Adrenal gland (tissue), 9 donors: ENCODE measurements at regions not wholly inside any gene's neighbourhood (a gene's known extent, or its start where the extent isn't known, plus 50 kb on each side); places are given as distances from the start of the nearest gene placed in this dataset.

Experiments
- DNase-seq, 7 donors: peaks; one replicate each; pipeline ENCODE4 v3.0.0-alpha.2; 2019 to 2020
- H3K27ac ChIP-seq, 5 donors: fragments of 200-600 bp; sonication (generic) in 4 of 5; 1 replicate in 3 of 5; 2 replicates in 2 of 5; pipeline versions ENCODE4 v1.5.1 to v1.8.0; 2016 to 2020; ENCODE audit warnings: mild to moderate bottlenecking in 1 of 5
- H3K27me3 ChIP-seq: fragments of 200-600 bp; 2 replicates; pipeline ENCODE4 v1.8.0; 2021
- H3K36me3 ChIP-seq, 2 donors: fragments of 200-600 bp; replicated peaks in 1 of 2; 1 replicate in 1 of 2; 2 replicates in 1 of 2; pipeline versions ENCODE4 v1.5.1 to v1.8.0; 2018 to 2022
- H3K4me1 ChIP-seq, 2 donors: fragments of 200-600 bp; replicated peaks in 1 of 2; 1 replicate in 1 of 2; 2 replicates in 1 of 2; pipeline versions ENCODE4 v1.5.1 to v1.8.0; 2018 to 2021
- H3K4me3 ChIP-seq, 4 donors: fragments of 200-600 bp; sonication (generic) in 3 of 4; one replicate each; pipeline ENCODE4 v1.5.1; 2016 to 2018
- H3K9me3 ChIP-seq, 3 donors: fragments of 200-600 bp; sonication (generic) in 1 of 3; replicated peaks in 1 of 3; 1 replicate in 2 of 3; 2 replicates in 1 of 3; pipeline versions ENCODE4 v1.5.1 to v1.8.0; 2016 to 2021
- CTCF ChIP-seq, 6 experiments: fragments of 450-650 bp in 4 of 6; fragments of 200-600 bp in 2 of 6; sonication (generic) in 1 of 6; IDR thresholded peaks; 1 replicate in 5 of 6; 2 replicates in 1 of 6; pipeline versions ENCODE4 v1.5.1 to v1.8.0; 2016 to 2021; ENCODE audit warnings: antibody characterized with exemption in 6 of 6, mild to moderate bottlenecking in 2 of 6, moderate library complexity in 1 of 6
- POLR2A ChIP-seq, 2 donors: fragments of 450-650 bp; IDR thresholded peaks; one replicate each; pipeline ENCODE4 v1.6.1; 2017; ENCODE audit warnings: antibody characterized with exemption in 2 of 2, mild to moderate bottlenecking in 2 of 2, moderate library complexity in 1 of 2
- WGBS, 4 donors: extraction: QIAGEN DNeasy Blood & Tissue Kit in 2 of 4; methylation state at CpG; one replicate each; pipeline versions ENCODE4 v1.1.5 to v1.1.7; 2013 to 2017; 5-methylcytosine and 5-hydroxymethylcytosine counted together
- intact Hi-C, 2 donors: fragments of 100-400 bp; cut with DNase I; formaldehyde crosslinking; loops; one replicate each; pipeline versions ENCODE4 v1.14.1 to v1.15.0; 2022 to 2023
- donor health status: healthy with polysubstance abuse.
- donor health status: Bipolar disorder and iron deficiency.
- donor health status: DM: yes; HTN: yes; CAD: no.
- donor health status: DM: no; HTN: no; CAD: no.
- donor health status: DM: no; HTN: no; CAD: no.

GRCh38 chr17:11081342-11081741, 159.7 kb upstream of the SHISA6 start:
- Histone ChIP-seq H3K4me1 (no peaks in the 10 kb centered on the region), H3K4me3 (no peak overlapping the region), H3K36me3 (no peaks in the 10 kb centered on the region), H3K9me3 (no peaks in the 10 kb centered on the region), H3K27ac (no peak overlapping the region), H3K27me3 (no peaks in the 10 kb centered on the region)
- WGBS, 4 donors = 61 to 75% (median 66%) methylated on average over 3 of the region's 3 CpGs
- DNase-seq = no peak
- no peak for TF ChIP-seq CTCF (IDR thresholded peaks at IDR 0.05)
- TF ChIP-seq POLR2A (IDR thresholded peaks at IDR 0.05) = no peak
- intact Hi-C loops = no loop called here

DNA sequence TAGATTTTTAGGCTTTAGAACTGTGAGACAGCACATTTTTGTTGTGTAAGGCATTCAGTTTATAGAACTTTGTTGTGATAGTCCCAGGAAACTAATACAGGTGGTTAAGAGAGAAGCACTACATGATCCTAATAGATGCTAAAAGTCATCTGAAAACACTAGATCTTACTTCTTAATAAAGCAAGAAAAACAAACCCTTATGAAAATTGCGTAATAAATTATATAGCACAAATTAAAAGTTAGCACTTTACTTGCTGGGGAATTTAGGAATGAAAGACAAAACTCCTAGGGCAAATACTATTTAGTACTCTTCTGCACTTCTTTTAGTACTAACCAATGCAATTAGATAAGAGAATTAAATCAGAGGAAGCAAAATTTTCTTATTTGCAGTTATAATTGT, 163.3 kb upstream of the SHISA6 start:
- no peak for TF ChIP-seq CTCF (IDR thresholded peaks at IDR 0.05)
- TF ChIP-seq POLR2A (IDR thresholded peaks at IDR 0.05) = no peak
- DNase-seq = no peak
- no peaks in the 10 kb centered on the region for H3K27me3 ChIP-seq
- no peaks in the 10 kb centered on the region for H3K9me3 ChIP-seq
- no peaks in the 10 kb centered on the region for H3K4me1 ChIP-seq
- no peaks in the 10 kb centered on the region for H3K36me3 ChIP-seq
- H3K27ac ChIP-seq = no peak overlapping the region
- intact Hi-C loops = no loop called here
- no peak overlapping the region for H3K4me3 ChIP-seq
- WGBS, 4 donors = 70 to 93% (median 86%) methylated on average over 1 of the region's 1 CpG

DNA sequence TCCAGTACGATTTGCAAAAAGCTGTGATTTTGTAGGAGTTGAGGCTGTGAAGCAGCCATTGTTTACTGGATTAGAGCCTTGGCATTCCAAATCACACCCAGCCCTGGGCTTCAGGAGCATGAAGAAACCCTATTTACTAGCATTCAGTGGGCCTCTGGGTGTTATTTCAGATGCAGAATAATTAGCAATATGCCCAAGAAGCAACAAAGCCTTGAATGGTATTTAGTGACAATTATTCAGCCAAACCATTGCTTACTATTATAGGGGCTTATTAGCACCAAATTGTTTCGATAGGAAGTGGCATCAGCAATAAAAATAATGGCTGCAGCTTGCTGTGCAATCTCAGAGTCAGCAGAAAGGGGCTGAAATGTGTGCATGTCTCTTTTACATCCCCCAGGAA, 166.6 kb upstream of the SHISA6 start:
- H3K36me3 ChIP-seq = no peaks in the 10 kb centered on the region
- no peak overlapping the region for H3K27ac ChIP-seq
- H3K4me3 ChIP-seq = no peak overlapping the region
- TF ChIP-seq CTCF (IDR thresholded peaks at IDR 0.05) (no peak), POLR2A (IDR thresholded peaks at IDR 0.05) (no peak)
- WGBS, 4 donors = 43 to 64% (median 48%) methylated on average over 2 of the region's 2 CpGs
- H3K27me3 ChIP-seq = no peaks in the 10 kb centered on the region
- H3K4me1 ChIP-seq = no peaks in the 10 kb centered on the region
- intact Hi-C loops = no loop called here
- no peaks in the 10 kb centered on the region for H3K9me3 ChIP-seq
- DNase-seq = no peak

DNA sequence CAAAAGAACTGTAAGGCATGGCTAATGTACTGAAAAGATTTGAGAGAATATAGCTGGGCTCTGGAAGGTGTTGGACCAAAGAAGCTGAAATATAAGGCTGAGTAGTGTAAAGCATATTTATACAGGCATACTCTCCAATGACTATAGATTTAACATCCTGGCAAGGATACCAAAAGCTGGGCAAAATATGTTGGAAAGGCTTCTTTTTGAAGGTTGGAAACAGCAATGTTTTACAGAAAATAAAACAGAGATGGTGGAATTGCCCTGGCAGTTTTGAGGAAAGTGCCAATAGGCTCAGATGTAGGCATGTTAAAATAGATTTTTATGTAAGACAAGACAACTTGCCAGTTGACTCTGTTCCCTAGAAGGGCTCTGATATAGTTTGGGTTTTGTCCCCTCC, 184.1 kb upstream of the SHISA6 start:
- intact Hi-C loops = no loop called here
- Histone ChIP-seq H3K27me3 (no peaks in the 10 kb centered on the region), H3K27ac (no peak overlapping the region), H3K9me3 (no peaks in the 10 kb centered on the region), H3K4me3 (no peak overlapping the region), H3K36me3 (no peaks in the 10 kb centered on the region), H3K4me1 (no peaks in the 10 kb centered on the region)
- DNase-seq = no peak
- no peak for TF ChIP-seq CTCF (IDR thresholded peaks at IDR 0.05)
- no peak for TF ChIP-seq POLR2A (IDR thresholded peaks at IDR 0.05)
